ENCODE measurements at regions not wholly inside any gene's neighbourhood (a gene's known extent, or its start where the extent isn't known, plus 50 kb on each side); places are given as distances from the start of the nearest gene placed in this dataset.

DNA sequence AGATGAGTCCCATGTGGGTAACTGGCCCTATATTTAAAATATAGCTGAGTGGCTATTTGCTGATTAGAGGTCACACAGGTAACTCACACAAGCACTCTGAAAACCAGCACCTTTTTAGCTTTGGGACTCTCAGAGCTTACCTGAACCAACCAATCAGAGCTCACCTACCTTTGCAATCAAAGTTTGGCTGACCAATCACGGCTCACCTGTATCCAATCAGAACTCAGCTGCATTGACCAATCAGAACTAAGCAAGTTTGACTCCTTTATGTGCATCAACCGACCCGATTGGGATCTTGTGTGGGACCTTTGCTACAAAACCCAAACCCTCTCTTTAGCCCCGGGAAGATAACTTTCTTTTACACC lies 106.8 kb upstream of the NXT1 start:
- H3K36me3 Mint-ChIP-seq (ENCODE audit: low read depth) = no peaks in the 10 kb centered on the region
- H3K9me3 Mint-ChIP-seq = peaks cover 13% of the 10 kb centered on the region
- no peak overlapping the region for H3K4me3 Mint-ChIP-seq
- H3K4me1 Mint-ChIP-seq = peaks cover 9% of the 10 kb centered on the region
- H3K27ac Mint-ChIP-seq = no peak overlapping the region
- TF ChIP-seq, protein P1, sequence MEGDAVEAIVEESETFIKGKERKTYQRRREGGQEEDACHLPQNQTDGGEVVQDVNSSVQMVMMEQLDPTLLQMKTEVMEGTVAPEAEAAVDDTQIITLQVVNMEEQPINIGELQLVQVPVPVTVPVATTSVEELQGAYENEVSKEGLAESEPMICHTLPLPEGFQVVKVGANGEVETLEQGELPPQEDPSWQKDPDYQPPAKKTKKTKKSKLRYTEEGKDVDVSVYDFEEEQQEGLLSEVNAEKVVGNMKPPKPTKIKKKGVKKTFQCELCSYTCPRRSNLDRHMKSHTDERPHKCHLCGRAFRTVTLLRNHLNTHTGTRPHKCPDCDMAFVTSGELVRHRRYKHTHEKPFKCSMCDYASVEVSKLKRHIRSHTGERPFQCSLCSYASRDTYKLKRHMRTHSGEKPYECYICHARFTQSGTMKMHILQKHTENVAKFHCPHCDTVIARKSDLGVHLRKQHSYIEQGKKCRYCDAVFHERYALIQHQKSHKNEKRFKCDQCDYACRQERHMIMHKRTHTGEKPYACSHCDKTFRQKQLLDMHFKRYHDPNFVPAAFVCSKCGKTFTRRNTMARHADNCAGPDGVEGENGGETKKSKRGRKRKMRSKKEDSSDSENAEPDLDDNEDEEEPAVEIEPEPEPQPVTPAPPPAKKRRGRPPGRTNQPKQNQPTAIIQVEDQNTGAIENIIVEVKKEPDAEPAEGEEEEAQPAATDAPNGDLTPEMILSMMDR (IDR thresholded peaks at IDR 0.05; ENCODE audit: unreplicated experiment in 3 of 3) = no peak
- H3K27me3 Mint-ChIP-seq (ENCODE audit: low read depth) = peaks cover 26% of the 10 kb centered on the region

- Mint-ChIP-seq H3K4me1 (peaks cover 9% of the 10 kb centered on the region), H3K9me3 (peaks cover 19% of the 10 kb centered on the region), H3K4me3 (no peak overlapping the region), H3K27ac (no peak overlapping the region), H3K27me3 (ENCODE audit: low read depth) (peaks cover 33% of the 10 kb centered on the region), H3K36me3 (ENCODE audit: low read depth) (no peaks in the 10 kb centered on the region)
- TF ChIP-seq, protein P1 (IDR thresholded peaks at IDR 0.05; ENCODE audit: unreplicated experiment in 3 of 3) = no peak
Observed at GRCh38 chr20:23242556-23243180, 107.9 kb upstream of the NXT1 start.

- Mint-ChIP-seq H3K9me3 (peaks cover 21% of the 10 kb centered on the region), H3K27ac (no peak overlapping the region), H3K27me3 (ENCODE audit: low read depth) (peaks cover 33% of the 10 kb centered on the region), H3K4me1 (peaks cover 7% of the 10 kb centered on the region), H3K36me3 (ENCODE audit: low read depth) (no peaks in the 10 kb centered on the region), H3K4me3 (no peak overlapping the region)
- TF ChIP-seq, protein P1 (IDR thresholded peaks at IDR 0.05; ENCODE audit: unreplicated experiment in 3 of 3) = no peak
Observed at GRCh38 chr20:23242104-23242503, 108.5 kb upstream of the NXT1 start.

GRCh38 chr20:23241416-23241815 lies 109.2 kb upstream of the NXT1 start:
- Mint-ChIP-seq H3K36me3 (ENCODE audit: low read depth) (no peaks in the 10 kb centered on the region), H3K27ac (no peak overlapping the region), H3K9me3 (peaks cover 24% of the 10 kb centered on the region), H3K27me3 (ENCODE audit: low read depth) (peaks cover 30% of the 10 kb centered on the region), H3K4me3 (no peak overlapping the region), H3K4me1 (peaks cover under 1% of the 10 kb centered on the region)
- TF ChIP-seq, protein P1 (IDR thresholded peaks at IDR 0.05; ENCODE audit: unreplicated experiment in 3 of 3) = no peak

- H3K36me3 Mint-ChIP-seq (ENCODE audit: low read depth) = no peaks in the 10 kb centered on the region
Observed at GRCh38 chr20:23240519-23240918, 110.1 kb upstream of the NXT1 start.

DNA sequence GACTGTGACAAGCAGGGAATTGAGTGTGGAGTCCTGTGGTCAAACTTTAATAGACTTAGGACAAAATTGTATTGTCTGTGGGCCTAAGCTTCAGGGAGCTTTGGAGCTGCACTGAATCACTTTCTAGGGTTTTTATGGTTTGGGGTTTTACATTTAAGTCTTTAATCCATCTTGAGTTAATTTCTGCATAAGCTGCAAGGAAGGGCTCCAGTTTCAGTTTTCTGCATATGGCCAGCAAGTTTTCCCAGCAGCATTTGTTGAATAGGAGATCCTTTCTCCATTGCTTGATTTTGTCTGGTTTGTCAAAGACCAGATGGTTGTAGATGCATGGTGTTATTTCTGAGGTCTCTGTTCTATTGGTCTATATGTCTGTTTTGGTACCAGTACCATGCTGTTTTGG lies 113.4 kb upstream of the NXT1 start:
- TF ChIP-seq, protein P1 (IDR thresholded peaks at IDR 0.05; ENCODE audit: unreplicated experiment in 3 of 3) = no peak
- Mint-ChIP-seq H3K36me3 (ENCODE audit: low read depth) (no peaks in the 10 kb centered on the region), H3K4me1 (peaks cover 7% of the 10 kb centered on the region), H3K9me3 (peaks cover 24% of the 10 kb centered on the region), H3K4me3 (no peak overlapping the region), H3K27ac (no peak overlapping the region), H3K27me3 (ENCODE audit: low read depth) (peaks cover 23% of the 10 kb centered on the region)

More at GRCh38 chr20:23240519-23240918, 110.1 kb upstream of the NXT1 start:
- H3K9me3 Mint-ChIP-seq = peaks cover 24% of the 10 kb centered on the region
- H3K27me3 Mint-ChIP-seq (ENCODE audit: low read depth) = peaks cover 26% of the 10 kb centered on the region
- no peak overlapping the region for H3K4me3 Mint-ChIP-seq
- TF ChIP-seq, protein P1 (IDR thresholded peaks at IDR 0.05; ENCODE audit: unreplicated experiment in 3 of 3) = no peak
- H3K4me1 Mint-ChIP-seq = no peaks in the 10 kb centered on the region
- H3K27ac Mint-ChIP-seq = no peak overlapping the region
